GM19455 (cell line): ENCODE measurements at regions not wholly inside any gene's neighbourhood (a gene's known extent, or its start where the extent isn't known, plus 50 kb on each side); places are given as distances from the start of the nearest gene placed in this dataset.
"Not testable (repeated sequence)": the region's sequence is repeated elsewhere in the genome, so short reads cannot be mapped to it uniquely, and the experiment has no call there.

Source experiments
- ATAC-seq: cut with Tn5 transposase; IDR thresholded peaks from one replicate; pipeline ENCODE4 v1.9.1; 2021; ENCODE audit not compliant: unreplicated experiment

DNA sequence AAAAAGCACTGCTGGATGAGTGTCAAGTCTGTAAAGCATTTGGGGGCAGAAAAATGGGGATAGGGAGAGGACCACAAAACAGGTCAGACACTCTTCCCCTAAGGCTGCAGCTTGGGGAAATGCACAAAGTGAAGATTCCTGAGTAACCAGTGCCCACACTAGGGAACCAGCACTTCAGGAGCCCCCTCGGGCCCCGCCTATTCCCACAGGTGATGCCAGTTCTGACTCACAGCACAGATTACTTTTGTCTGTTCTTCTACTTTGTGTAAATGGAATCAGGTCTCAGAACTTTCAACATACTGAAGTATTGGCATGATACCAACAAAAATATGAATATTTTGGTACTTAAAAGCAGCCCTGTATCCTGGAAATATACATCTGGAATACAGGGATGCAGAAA lies 112.5 kb downstream of the ADRA2C start:
- ATAC-seq: no peak

DNA sequence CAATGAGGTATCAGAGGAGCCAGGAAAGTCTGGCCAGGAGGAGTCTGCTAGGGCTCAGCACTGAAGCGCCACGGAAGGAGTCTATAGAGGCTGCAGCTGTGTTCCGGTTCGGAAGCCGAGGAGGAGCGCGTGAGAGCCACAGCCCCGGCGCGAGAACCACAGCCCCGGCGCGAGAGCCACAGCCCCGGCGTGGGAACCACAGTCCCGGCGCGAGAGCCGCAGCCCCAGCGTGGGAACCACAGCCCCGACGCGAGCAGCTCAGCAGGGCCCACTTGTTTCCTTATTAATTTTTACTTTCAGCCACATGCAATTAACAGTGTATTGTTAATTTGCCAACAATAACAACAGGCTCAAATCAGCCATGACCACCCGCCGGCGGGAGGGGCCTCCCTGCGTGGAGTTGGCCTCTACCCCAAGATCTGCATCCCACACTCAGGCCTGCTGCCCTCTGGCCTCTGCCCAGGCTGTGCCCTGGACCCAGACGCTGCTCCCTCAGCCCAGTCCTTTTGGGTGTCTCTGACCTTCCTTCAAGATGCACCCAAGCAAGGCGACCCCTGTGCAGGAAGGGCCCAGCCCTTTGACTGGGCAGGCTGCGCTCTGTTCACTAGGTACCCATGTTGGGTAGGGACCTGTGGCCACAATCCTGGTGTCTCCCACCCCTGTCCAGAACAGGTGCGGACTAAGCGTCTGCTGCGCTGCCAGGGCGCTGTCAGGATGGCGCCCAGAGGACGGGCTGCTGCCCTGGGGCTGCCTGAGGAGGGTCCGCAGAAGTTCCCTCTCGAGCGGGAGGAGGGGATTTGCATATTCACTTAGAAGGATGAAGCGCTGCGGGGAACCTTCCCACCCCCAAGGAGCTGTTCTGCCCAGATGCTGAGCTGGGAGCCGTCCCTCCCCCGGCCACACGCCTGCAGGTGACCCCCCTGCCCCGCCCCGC lies 113.8 kb downstream of the ADRA2C start:
- ATAC-seq: no peak

- no peak for ATAC-seq
Observed at GRCh38 chr4:3880615-3881120, 114.5 kb downstream of the ADRA2C start.

DNA sequence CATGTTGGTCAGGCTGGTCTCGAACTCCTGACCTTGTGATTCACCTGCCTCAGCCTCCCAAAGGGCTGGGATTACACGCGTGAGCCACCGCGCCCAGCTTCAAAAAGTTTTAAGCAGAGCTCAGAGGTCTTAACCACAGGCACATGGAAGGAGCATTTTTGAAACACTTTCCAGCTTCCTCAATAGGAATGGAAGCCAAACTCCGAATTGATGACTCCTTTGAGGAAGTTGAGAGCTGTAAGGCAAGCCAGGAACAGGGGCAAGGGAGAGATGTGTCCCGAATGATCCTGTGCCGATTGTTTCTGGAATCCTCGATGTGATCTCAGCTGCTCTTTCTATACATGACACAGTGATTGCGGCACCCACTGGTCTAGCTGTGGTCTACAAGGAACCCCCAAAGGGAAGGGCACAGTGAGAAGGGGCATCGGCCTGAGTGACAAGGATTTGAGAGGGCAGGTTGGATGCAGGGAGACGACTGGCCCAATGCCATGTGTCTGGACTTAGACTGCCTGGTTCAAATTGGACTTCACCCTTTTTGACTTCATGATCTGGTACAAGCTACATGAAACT lies 116.2 kb downstream of the ADRA2C start:
- not testable (repeated sequence) for ATAC-seq

DNA sequence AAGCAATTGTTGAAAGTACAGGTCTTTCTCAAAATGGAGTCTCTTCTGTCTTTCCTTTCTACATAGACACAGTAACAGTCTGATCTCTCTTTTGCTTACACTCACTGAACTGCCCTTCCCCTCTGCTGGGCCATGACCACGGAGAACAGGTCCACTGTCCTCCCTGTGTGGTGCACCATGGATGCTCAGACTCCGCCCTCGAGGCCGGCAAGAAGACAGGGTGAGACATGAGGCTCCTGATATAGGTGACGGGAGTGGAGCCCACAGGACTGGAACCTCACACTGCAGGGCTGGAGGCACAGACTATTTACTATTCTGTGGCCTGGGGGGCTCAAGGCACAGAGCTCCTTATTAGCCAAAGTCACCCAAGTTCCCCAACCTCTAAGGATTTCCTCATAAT lies 118.1 kb downstream of the ADRA2C start:
- ATAC-seq: not testable (repeated sequence)

- ATAC-seq: not testable (repeated sequence)
Observed at GRCh38 chr4:3893590-3893989, 127.4 kb downstream of the ADRA2C start.

DNA sequence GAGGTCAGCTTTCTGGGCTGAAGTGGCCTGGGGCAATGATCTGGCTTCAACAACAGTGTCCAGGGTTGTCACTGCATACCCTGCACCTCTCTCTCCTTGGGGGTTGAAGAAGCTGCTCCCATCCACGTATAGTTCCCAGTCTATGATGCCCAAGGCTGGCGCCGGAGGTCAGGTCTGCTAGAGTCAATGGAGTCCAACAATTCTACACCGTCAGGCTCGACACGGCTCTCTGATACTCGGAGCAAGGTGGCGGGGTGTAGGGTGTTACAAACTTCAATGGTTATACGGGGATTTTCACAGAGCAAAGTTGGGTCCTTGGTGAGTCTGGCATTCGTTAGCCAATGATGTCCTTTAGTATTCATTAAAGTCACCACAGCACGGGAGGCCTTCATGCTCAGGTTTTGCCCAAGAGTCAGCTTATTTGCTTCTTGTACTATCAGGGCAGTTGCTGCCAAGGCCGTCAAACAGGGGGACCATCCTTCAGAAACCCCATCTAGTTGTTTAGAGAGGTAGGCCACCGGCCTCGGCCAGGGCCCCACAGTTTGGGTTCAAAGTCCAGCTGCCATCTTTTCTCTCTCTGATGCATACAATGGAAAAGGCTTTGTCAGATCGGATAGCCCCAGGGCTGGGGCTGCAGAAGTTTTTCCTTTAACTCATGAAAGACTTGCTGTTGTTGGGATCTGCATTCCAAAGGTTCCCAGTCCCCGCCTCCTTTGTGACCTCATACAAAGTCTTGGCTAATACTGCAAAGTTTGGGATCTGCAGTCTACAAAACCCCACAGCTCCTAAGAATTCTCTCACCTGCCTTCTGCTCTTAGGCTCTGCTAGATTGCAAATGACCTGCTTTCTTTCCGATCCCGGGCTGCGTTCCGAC lies 128.1 kb downstream of the ADRA2C start:
- ATAC-seq: not testable (repeated sequence)

GRCh38 chr4:3896441-3896840 lies 130.3 kb downstream of the ADRA2C start:
- no peak for ATAC-seq

DNA sequence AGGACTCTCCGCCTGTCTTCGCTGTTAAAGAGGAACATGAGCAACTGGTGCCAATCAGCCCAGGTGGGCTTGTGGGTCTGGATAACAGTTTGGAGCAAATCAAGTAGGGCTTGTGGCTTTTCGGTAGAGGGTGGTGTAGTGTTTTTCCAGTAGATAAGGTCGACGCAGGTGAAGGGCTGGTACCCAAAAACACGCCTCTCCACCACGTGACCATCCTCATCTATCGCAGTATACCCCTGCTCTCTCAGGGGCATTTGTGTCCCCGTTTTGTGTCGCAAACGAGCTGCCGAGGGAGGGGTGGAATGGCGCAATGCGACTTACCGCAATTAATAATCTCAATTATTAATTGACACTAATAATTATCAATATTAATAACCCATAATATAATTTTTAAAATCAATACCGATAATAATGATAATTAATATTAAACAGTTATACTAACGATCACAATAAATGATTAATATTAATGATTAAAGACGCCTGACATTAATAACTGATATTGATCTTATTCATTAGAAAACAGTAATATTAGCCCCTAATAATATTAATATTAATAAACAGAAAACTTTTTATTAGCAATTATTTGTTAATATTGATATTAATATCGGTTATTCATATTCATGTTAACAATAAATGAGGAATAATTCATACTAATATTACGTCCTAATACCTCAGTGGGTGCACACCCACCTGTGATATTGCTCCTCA lies 130.8 kb downstream of the ADRA2C start:
- not testable (repeated sequence) for ATAC-seq

- ATAC-seq: no peak
Observed at GRCh38 chr4:3898098-3898497, 131.9 kb downstream of the ADRA2C start.

- not testable (repeated sequence) for ATAC-seq
Observed at GRCh38 chr4:3898928-3899327, 132.7 kb downstream of the ADRA2C start.

DNA sequence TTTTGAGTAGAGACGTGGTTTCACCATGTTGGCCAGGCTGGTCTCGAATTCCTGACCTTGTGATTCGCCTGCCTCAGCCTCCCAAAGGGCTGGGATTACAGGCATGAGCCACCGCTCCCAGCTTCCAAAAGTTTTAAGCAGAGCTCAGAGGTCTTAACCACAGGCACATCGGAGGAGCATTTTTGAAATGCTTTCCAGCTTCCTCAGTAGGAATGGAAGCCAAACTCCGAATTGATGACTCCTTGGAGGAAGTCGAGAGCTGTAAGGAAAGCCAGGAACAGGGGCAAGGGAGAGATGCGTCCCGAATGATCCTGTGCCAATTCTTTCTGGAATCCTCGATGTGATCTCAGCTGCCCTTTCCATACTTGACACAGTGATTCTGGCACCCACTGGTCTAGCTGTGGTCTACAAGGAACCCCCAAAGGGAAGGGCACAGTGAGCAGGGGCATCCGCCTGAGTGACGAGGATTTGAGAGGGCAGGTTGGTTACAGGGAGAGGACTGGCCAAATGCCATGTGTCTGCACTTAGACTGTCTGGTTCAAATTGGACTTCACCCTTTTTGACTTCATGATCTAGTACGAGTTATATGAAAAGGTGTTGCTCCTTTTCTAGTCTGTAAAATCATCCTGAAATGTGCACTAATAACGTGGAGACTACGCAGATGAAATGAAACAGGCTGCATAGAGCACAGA lies 138.2 kb downstream of the ADRA2C start:
- not testable (repeated sequence) for ATAC-seq

GRCh38 chr4:3909616-3910015 lies 143.4 kb downstream of the ADRA2C start:
- not testable (repeated sequence) for ATAC-seq

DNA sequence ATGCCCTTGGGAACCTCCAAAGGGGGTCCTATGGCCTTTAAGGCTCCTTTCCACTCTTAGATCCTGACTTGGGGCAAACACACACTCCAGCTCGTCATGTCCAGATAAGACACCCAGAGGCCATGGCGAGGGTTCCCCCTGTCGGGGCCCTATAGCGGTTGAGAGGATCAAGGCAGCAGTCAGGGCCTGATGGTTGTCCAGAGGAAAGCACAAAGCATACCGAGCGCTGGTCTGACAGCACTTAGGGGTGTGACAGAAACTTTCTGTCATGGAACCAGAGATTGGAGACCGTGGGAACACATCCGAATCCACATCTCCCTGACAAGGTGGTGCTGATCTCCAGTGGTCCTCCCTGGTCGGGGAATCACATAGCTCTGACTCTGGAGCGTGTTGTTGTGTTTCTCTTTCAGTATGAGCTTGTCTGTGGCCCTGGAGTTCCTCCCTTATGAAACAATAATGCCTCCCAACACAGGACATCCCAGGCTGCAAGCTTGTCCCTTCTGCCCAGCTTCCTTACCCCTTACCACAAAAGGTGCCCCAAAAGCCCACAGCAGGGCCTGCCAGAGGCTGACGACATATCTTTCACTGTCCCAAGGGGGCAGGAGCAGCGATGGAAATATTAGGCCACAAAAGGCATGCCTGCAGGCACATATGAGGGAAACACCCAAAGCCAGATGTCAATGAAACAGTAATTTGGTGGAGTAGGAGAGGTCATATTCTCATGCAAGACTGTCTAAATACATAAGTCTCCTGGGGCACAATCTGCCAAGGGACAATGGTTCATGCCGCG lies 144.2 kb downstream of the ADRA2C start:
- not testable (repeated sequence) for ATAC-seq

- ATAC-seq: no peak
Observed at GRCh38 chr4:3911252-3911856, 145.2 kb downstream of the ADRA2C start.

GRCh38 chr4:3914511-3914910 lies 148.3 kb downstream of the ADRA2C start:
- ATAC-seq: not testable (repeated sequence)

GRCh38 chr4:3919509-3919908 lies 153.3 kb downstream of the ADRA2C start:
- ATAC-seq: not testable (repeated sequence)

GRCh38 chr4:3921902-3922301 lies 155.7 kb downstream of the ADRA2C start:
- not testable (repeated sequence) for ATAC-seq

GRCh38 chr4:3925841-3926240 lies 159.7 kb downstream of the ADRA2C start:
- not testable (repeated sequence) for ATAC-seq
